ENCODE measurements at regions not wholly inside any gene's neighbourhood (a gene's known extent, or its start where the extent isn't known, plus 50 kb on each side); places are given as distances from the start of the nearest gene placed in this dataset.
A peak's percentile ranks its signal among the peaks of the same experiment; 100 is the strongest.
"Not testable (repeated sequence)": the region's sequence is repeated elsewhere in the genome, so short reads cannot be mapped to it uniquely, and the experiment has no call there.

DNA sequence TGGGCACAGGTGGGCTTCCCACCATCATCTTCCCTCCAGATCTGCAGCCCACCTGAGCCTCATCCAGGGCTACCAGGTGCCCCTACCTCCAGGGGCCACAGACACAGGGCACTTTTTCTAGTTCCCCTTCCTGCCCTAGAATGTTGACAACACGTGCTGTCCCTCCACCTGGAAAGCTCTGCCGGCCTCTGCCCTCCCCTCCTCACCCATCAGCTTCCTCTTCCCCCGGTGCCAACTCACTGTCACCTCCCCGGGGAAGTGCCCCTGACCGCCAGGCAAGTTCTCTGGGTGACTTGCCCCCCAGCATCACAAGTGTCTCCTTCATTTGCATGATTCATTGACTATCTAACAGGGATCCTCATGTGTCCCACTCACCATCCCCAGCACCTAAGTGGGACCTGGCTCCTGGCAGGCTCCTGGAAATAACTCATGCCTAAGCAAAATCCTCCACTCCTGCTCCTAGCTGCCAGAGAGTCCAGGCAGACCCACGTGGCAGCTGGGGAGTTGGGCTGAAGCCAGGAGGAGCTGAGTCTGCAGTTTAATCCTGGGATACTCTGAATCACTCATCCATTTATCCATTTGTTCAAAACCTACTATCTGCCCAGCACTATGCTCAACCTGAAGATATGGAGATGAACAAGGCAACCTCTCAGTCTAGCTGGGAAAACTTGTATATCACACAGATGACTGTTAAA, 304.4 kb downstream of the FOXL1 start:
- DNase-seq: peak in 40 of 58 donors; percentile 2 to 62 (median 16)

GRCh38 chr16:86883583-86884389, 305.4 kb downstream of the FOXL1 start:
- DNase-seq: no peak

GRCh38 chr16:86884390-86884650, 306.0 kb downstream of the FOXL1 start:
- no peak for DNase-seq

GRCh38 chr16:86885139-86885538, 306.8 kb downstream of the FOXL1 start:
- DNase-seq: no peak

DNA sequence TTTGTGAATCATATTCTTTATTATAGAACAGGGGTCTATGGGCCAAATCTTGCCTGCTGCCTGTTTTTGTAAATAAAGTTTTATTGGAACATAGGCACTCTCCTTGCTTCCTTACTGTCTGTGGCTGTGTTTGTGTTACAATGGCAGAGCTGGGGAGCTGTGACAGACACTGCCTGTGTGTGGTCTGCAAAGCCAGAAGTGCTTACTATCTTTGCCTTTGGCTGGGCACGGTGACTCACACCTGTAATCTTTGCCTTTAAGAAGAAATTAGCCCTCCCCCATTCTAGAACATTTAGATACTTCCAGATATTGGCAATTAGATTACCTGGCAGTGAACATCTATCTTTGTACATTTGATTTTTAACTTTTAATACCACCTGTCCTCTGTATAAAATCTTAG, 308.3 kb downstream of the FOXL1 start:
- DNase-seq: no peak

GRCh38 chr16:86887416-86887815, 309.1 kb downstream of the FOXL1 start:
- DNase-seq: no peak

GRCh38 chr16:86888231-86889053, 310.1 kb downstream of the FOXL1 start:
- no peak for DNase-seq

DNA sequence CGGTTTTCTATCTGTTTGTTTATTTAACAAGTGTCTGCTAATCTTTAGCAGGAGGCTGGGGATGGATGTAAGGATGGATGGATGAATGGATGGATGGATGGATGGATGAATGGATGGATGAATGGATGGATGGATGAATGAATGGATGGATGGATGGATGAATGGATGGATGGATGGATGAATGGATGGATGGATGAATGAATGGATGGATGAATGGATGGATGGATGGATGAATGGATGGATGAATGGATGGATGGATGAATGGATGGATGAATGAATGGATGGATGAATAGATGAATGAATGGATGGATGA, 310.7 kb downstream of the FOXL1 start:
- DNase-seq: not testable (repeated sequence)

DNA sequence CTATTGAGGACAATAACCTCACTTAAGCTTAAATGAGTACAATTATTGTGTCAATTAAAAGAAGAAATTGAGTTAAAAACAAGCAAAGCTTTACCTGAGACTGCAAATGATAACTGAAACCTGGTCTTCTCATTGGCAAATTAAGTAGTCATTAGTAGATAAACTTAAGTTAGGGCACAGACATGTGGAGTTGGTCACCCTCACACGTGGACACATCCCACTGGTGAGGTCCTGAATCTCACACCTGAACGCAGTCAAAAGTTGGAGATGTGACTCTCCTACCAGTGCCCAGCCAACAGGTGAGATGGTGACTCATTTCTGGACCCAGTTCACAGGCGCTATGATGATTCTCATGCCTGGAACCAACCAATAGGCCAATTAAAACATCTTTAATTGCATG, 311.6 kb downstream of the FOXL1 start:
- no peak for DNase-seq

GRCh38 chr16:86891121-86891520, 312.8 kb downstream of the FOXL1 start:
- no peak for DNase-seq

GRCh38 chr16:86891631-86892030, 313.3 kb downstream of the FOXL1 start:
- DNase-seq: no peak

- no peak for DNase-seq
Observed at GRCh38 chr16:86892509-86892908, 314.2 kb downstream of the FOXL1 start.

- no peak for DNase-seq
Observed at GRCh38 chr16:86893506-86893905, 315.2 kb downstream of the FOXL1 start.

GRCh38 chr16:86894029-86894567, 315.7 kb downstream of the FOXL1 start:
- no peak for DNase-seq

- no peak for DNase-seq
Observed at GRCh38 chr16:86894925-86895324, 316.6 kb downstream of the FOXL1 start.

GRCh38 chr16:86895606-86896005, 317.3 kb downstream of the FOXL1 start:
- DNase-seq: no peak

- no peak for DNase-seq
Observed at GRCh38 chr16:86896976-86897375, 318.6 kb downstream of the FOXL1 start.

DNA sequence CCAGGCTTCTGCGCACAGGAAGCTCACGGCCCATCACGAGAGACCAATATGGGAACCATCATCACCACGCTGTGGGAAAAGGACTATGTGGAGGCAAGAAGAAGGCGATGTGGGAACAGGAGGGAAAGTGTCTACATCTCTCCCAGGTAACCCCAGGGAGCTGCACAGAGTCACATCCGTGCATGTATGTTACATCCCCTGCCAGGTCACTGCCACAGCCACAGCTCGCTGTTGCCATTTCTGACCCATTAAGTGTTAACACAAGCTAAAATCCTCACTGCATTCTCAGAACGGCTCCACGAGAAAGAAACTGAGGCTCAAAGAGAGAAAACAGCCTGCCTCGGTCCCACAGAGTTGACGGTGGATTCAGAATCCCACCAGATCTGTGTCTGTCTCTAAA, 319.1 kb downstream of the FOXL1 start:
- DNase-seq: no peak

DNA sequence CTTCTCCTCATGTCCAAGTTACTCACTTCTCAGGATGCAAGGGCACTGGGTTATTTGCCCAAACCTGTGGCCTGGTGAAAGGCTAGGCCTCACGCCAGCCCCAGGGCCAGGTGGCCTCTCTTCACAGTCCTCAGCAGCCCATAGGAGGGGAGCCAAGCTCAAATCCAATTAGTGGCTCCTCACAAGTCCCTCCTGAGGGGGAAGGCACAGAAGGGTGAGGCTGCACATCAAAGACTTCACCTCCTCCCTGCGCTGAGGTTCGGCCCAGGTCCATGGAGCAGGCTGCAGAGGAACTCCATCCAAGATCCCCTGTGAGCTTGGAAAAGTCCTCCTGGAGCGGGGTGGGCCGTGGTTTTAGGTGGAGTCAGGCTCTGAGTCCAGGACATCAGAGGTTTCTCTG, 320.0 kb downstream of the FOXL1 start:
- DNase-seq: no peak

DNA sequence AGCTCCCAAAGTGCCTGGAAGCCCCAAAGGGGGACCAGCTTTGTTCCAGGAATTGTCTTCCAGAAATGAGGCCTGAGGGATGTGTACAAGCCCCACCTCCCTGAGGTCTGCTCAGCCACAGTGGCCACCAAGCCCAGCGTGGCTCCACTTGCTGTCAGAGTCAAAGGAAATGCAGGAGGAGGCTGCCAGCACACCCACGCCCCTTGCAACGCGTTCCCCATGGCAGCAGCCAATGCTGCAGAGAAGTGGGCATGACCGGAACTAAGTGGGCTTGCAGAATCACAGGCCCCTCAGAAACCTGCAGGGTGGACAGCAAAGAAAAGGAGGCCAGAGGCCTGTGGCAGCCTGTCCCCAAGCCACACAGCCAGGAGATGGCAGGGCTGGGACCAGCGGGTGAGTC, 320.8 kb downstream of the FOXL1 start:
- DNase-seq: peak in 2 of 58 donors; percentile 4 to 15

GRCh38 chr16:86899757-86900156, 321.4 kb downstream of the FOXL1 start:
- no peak for DNase-seq

- DNase-seq: no peak
Observed at GRCh38 chr16:86901483-86901882, 323.1 kb downstream of the FOXL1 start.

Measured in anterior cingulate cortex (tissue), 58 donors.